ENCODE measurements at regions not wholly inside any gene's neighbourhood (a gene's known extent, or its start where the extent isn't known, plus 50 kb on each side); places are given as distances from the start of the nearest gene placed in this dataset.
"Not testable (repeated sequence)": the region's sequence is repeated elsewhere in the genome, so short reads cannot be mapped to it uniquely, and the experiment has no call there.

- no peak for FAIRE-seq
- TF ChIP-seq POLR2A (IDR thresholded peaks at IDR 0.05; ENCODE audit: low read depth, low read length) = no peak
- DNase-seq (ENCODE audit: insufficient read length, low spot score) = no peak
Observed at GRCh38 chr7:68744036-68744435, 854.2 kb upstream of the AUTS2 start.

GRCh38 chr7:68748934-68749900 is 849.1 kb upstream of the AUTS2 start:
- no peak for DNase-seq (ENCODE audit: insufficient read length, low spot score)
- no peak for TF ChIP-seq POLR2A (IDR thresholded peaks at IDR 0.05; ENCODE audit: low read depth, low read length)
- FAIRE-seq = no peak

GRCh38 chr7:68752485-68753178 is 845.6 kb upstream of the AUTS2 start:
- DNase-seq (ENCODE audit: insufficient read length, low spot score) = no peak
- FAIRE-seq = no peak
- no peak for TF ChIP-seq POLR2A (IDR thresholded peaks at IDR 0.05; ENCODE audit: low read depth, low read length)

GRCh38 chr7:68754414-68754813 is 843.9 kb upstream of the AUTS2 start:
- DNase-seq (ENCODE audit: insufficient read length, low spot score) (no peak), FAIRE-seq (no peak)
- TF ChIP-seq POLR2A (IDR thresholded peaks at IDR 0.05; ENCODE audit: low read depth, low read length) = no peak

- FAIRE-seq = no peak
- no peak for TF ChIP-seq POLR2A (IDR thresholded peaks at IDR 0.05; ENCODE audit: low read depth, low read length)
Observed at GRCh38 chr7:68756986-68757495, 841.2 kb upstream of the AUTS2 start.

GRCh38 chr7:68760556-68760955 is 837.7 kb upstream of the AUTS2 start:
- FAIRE-seq (no peak), DNase-seq (ENCODE audit: insufficient read length, low spot score) (no peak)
- TF ChIP-seq POLR2A (IDR thresholded peaks at IDR 0.05; ENCODE audit: low read depth, low read length) = no peak

More at GRCh38 chr7:68756986-68757495, 841.2 kb upstream of the AUTS2 start:
- DNase-seq (ENCODE audit: insufficient read length, low spot score) = no peak

GRCh38 chr7:68767462-68767861 is 830.8 kb upstream of the AUTS2 start:
- TF ChIP-seq POLR2A (IDR thresholded peaks at IDR 0.05; ENCODE audit: low read depth, low read length) = no peak
- DNase-seq (ENCODE audit: insufficient read length, low spot score) = no peak
- FAIRE-seq = no peak

GRCh38 chr7:68770649-68771048 is 827.6 kb upstream of the AUTS2 start:
- FAIRE-seq = no peak
- no peak for DNase-seq (ENCODE audit: insufficient read length, low spot score)
- no peak for TF ChIP-seq POLR2A (IDR thresholded peaks at IDR 0.05; ENCODE audit: low read depth, low read length)

GRCh38 chr7:68776326-68776725 is 821.9 kb upstream of the AUTS2 start:
- FAIRE-seq = no peak
- TF ChIP-seq POLR2A (IDR thresholded peaks at IDR 0.05; ENCODE audit: low read depth, low read length) = no peak

GRCh38 chr7:68783684-68784083 is 814.6 kb upstream of the AUTS2 start:
- DNase-seq (ENCODE audit: insufficient read length, low spot score) (peak; percentile 31), FAIRE-seq (peak; percentile 45)
- TF ChIP-seq POLR2A (IDR thresholded peaks at IDR 0.05; ENCODE audit: low read depth, low read length) = no peak

More at GRCh38 chr7:68776326-68776725, 821.9 kb upstream of the AUTS2 start:
- DNase-seq (ENCODE audit: insufficient read length, low spot score) = no peak

- no peak for TF ChIP-seq POLR2A (IDR thresholded peaks at IDR 0.05; ENCODE audit: low read depth, low read length)
- FAIRE-seq (no peak), DNase-seq (ENCODE audit: insufficient read length, low spot score) (no peak)
Observed at GRCh38 chr7:68785036-68785435, 813.2 kb upstream of the AUTS2 start.

- no peak for TF ChIP-seq POLR2A (IDR thresholded peaks at IDR 0.05; ENCODE audit: low read depth, low read length)
- FAIRE-seq = no peak
- DNase-seq (ENCODE audit: insufficient read length, low spot score) = no peak
Observed at GRCh38 chr7:68787566-68787965, 810.7 kb upstream of the AUTS2 start.

GRCh38 chr7:68788529-68788928 is 809.7 kb upstream of the AUTS2 start:
- not testable (repeated sequence) for DNase-seq (ENCODE audit: insufficient read length, low spot score); FAIRE-seq

GRCh38 chr7:68789597-68789996 is 808.7 kb upstream of the AUTS2 start:
- TF ChIP-seq POLR2A (IDR thresholded peaks at IDR 0.05; ENCODE audit: low read depth, low read length) = no peak
- DNase-seq (ENCODE audit: insufficient read length, low spot score) = no peak
- no peak for FAIRE-seq

All from H54 (cell line).